Activated B cell treated with CpG ODN at 0.5 μM for 24 hours (primary cell): ENCODE measurements at regions not wholly inside any gene's neighbourhood (a gene's known extent, or its start where the extent isn't known, plus 50 kb on each side); places are given as distances from the start of the nearest gene placed in this dataset.
"Not testable (repeated sequence)": the region's sequence is repeated elsewhere in the genome, so short reads cannot be mapped to it uniquely, and the experiment has no call there.

ENCODE experiments used
- ATAC-seq: fragments of 200-7000 bp; cut with Tn5 transposase; one replicate; pipeline ENCODE4 v1.10.0; 2021; ENCODE audit warnings: low read depth, mild to moderate bottlenecking, moderate library complexity
- CTCF ChIA-PET: fragments of 350-600 bp; sonication (Branson Sonifier 250); formaldehyde crosslinking; loops from one replicate; lab custom pipeline; 2021; ENCODE audit warnings: antibody characterized with exemption; lab: Charles Lee
- POLR2A ChIA-PET: fragments of 350-600 bp; sonication (Branson Sonifier 250); formaldehyde crosslinking; loops from one replicate; lab custom pipeline; 2021; ENCODE audit warnings: antibody characterized with exemption; lab: Charles Lee
- DNase-seq: peaks from one replicate; pipeline ENCODE4 v3.0.0; 2022
- H3K27ac Mint-ChIP-seq: one replicate; pipeline ENCODE4 v1.8.0; 2020; ENCODE audit warnings: mixed read lengths
- H3K27me3 Mint-ChIP-seq: one replicate; pipeline ENCODE4 v1.8.0; 2021; ENCODE audit warnings: mixed read lengths
- H3K36me3 Mint-ChIP-seq: one replicate; pipeline ENCODE4 v1.8.0; 2021; ENCODE audit warnings: low read depth, mixed read lengths
- H3K4me1 Mint-ChIP-seq: one replicate; pipeline ENCODE4 v1.8.0; 2021; ENCODE audit warnings: mixed read lengths
- H3K4me3 Mint-ChIP-seq: one replicate; pipeline ENCODE4 v1.8.0; 2020; ENCODE audit warnings: mild to moderate bottlenecking, mixed read lengths
- H3K9me3 Mint-ChIP-seq: one replicate; pipeline ENCODE4 v1.8.0; 2020; ENCODE audit warnings: mixed read lengths
- intact Hi-C: fragments of 100-400 bp; cut with micrococcal nuclease; formaldehyde crosslinking; loops from one replicate; pipeline ENCODE4 v1.15.1; 2024
- TF ChIP-seq, protein P1 (sequence below): fragments of 200-600 bp; IDR thresholded peaks from one replicate; pipeline ENCODE4 v1.8.0; 2022; ENCODE audit warnings: antibody characterized with exemption, mild to moderate bottlenecking

DNA sequence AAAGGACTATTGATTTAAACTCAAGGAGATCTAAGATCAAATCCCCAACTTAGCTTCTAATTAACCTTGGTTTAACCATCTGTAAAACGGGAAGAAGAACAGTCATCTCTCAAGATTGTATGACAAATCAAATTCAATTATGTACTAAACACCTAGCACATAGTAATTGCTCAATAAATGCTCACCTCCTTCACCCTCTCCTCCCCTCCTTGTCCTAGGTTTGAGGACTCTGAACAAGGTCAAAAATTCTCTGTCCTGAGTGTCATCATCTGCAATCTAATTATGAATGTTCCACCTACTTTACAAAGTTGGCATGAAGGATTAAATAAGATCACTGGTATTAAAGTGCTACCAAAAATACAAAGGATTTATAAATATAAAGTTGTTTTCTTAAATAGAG lies 320.1 kb upstream of the PPARGC1A start:
- TF ChIP-seq, protein P1, sequence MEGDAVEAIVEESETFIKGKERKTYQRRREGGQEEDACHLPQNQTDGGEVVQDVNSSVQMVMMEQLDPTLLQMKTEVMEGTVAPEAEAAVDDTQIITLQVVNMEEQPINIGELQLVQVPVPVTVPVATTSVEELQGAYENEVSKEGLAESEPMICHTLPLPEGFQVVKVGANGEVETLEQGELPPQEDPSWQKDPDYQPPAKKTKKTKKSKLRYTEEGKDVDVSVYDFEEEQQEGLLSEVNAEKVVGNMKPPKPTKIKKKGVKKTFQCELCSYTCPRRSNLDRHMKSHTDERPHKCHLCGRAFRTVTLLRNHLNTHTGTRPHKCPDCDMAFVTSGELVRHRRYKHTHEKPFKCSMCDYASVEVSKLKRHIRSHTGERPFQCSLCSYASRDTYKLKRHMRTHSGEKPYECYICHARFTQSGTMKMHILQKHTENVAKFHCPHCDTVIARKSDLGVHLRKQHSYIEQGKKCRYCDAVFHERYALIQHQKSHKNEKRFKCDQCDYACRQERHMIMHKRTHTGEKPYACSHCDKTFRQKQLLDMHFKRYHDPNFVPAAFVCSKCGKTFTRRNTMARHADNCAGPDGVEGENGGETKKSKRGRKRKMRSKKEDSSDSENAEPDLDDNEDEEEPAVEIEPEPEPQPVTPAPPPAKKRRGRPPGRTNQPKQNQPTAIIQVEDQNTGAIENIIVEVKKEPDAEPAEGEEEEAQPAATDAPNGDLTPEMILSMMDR = no peak
- no peak overlapping the region for H3K27ac Mint-ChIP-seq
- H3K4me1 Mint-ChIP-seq = no peaks in the 10 kb centered on the region
- ChIA-PET POLR2A (no interaction called here), CTCF (no interaction called here)
- no peaks in the 10 kb centered on the region for H3K27me3 Mint-ChIP-seq
- H3K9me3 Mint-ChIP-seq = no peaks in the 10 kb centered on the region
- no peak for DNase-seq
- ATAC-seq = no peak
- intact Hi-C loops = no loop called here
- H3K36me3 Mint-ChIP-seq = no peaks in the 10 kb centered on the region
- no peak overlapping the region for H3K4me3 Mint-ChIP-seq

DNA sequence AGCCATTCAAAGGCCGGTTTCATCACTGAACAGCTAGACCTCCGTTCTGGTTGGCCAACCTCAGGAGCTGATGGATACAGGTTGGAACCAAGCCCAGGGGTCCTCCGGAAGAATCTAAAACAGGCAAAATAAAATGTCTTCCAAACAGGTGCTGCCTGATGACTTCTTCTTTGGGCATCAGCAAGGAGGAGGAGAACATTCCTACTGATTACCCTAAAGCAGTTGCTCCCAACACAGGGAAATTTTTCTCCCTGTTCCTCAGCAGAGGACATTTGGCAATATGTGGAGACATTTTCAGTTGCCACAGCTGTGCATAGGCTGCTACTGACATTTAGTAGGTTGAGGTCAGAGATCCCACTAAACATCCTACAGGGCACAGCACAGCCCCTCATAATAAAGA lies 319.3 kb upstream of the PPARGC1A start:
- no peaks in the 10 kb centered on the region for H3K36me3 Mint-ChIP-seq
- TF ChIP-seq, protein P1 = no peak
- ATAC-seq = no peak
- no peak overlapping the region for H3K27ac Mint-ChIP-seq
- no peak for DNase-seq
- ChIA-PET POLR2A (no interaction called here), CTCF (no interaction called here)
- H3K27me3 Mint-ChIP-seq = no peaks in the 10 kb centered on the region
- no peak overlapping the region for H3K4me3 Mint-ChIP-seq
- intact Hi-C loops = no loop called here
- H3K4me1 Mint-ChIP-seq = no peaks in the 10 kb centered on the region
- no peaks in the 10 kb centered on the region for H3K9me3 Mint-ChIP-seq

DNA sequence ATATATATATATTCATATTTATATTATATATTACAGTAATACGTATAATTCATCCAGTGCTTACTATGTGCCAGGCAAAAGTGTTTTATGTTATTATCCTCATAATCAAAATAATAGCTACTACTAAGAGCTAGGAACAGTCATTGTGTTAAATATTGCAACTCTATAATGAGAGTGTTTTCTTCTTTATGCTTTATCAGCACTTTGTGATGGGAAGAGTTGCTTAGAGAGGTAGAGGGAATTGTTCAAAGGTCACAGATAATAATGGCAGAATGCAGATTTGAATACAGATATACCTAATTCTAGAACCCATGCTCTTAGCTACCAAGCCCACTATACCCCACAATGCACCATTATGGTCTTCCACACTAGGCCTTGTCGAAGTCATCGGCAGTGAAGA lies 318.8 kb upstream of the PPARGC1A start:
- no peaks in the 10 kb centered on the region for H3K27me3 Mint-ChIP-seq
- intact Hi-C loops = no loop called here
- H3K9me3 Mint-ChIP-seq = no peaks in the 10 kb centered on the region
- H3K36me3 Mint-ChIP-seq = no peaks in the 10 kb centered on the region
- no peaks in the 10 kb centered on the region for H3K4me1 Mint-ChIP-seq
- DNase-seq (no peak), ATAC-seq (no peak)
- no peak overlapping the region for H3K27ac Mint-ChIP-seq
- ChIA-PET CTCF (no interaction called here), POLR2A (no interaction called here)
- no peak overlapping the region for H3K4me3 Mint-ChIP-seq
- TF ChIP-seq, protein P1 = no peak

DNA sequence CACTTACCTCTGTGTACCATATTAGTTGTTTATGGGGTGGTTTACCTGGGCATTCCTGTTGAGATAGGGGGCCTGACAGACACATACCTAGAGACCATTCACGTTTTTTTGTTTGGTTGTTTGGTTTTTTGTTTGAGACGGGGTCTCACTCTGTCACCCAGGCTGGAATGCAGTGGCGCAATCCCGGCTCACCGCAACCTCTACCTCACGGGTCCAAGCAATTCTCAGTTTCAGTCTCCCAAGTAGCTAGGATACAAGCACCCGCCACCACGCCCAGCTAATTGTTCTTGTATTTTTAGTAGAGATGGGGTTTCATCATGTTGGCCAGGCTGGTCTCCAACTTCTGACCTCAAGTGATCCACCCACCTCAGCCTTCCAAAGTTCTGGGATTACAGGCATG lies 314.9 kb upstream of the PPARGC1A start:
- not testable (repeated sequence) for DNase-seq

DNA sequence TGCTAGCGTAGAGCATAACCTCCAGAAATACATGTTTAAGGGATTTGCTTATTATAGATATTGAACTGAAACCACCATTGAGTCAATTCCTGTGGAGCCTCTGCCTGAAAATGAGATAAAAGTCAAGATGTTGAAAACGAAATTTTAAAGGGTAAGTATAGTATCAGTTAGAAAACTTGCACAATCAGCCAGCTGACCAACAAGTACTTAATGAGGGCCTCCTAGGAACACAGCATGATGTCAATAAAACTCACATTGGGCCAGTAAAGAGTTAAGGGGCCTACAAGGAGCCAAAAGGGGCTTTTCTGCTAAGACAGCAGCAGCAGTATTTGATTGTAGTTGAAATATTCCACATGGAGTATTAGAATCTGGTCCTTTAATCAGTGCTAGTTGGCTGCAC lies 314.1 kb upstream of the PPARGC1A start:
- no peaks in the 10 kb centered on the region for H3K4me1 Mint-ChIP-seq
- ATAC-seq (no peak), DNase-seq (no peak)
- CTCF ChIA-PET = no interaction called here
- TF ChIP-seq, protein P1 = no peak
- H3K36me3 Mint-ChIP-seq = no peaks in the 10 kb centered on the region
- POLR2A ChIA-PET = no interaction called here
- intact Hi-C loops = no loop called here
- H3K27ac Mint-ChIP-seq = no peak overlapping the region
- H3K9me3 Mint-ChIP-seq = no peaks in the 10 kb centered on the region
- no peak overlapping the region for H3K4me3 Mint-ChIP-seq
- no peaks in the 10 kb centered on the region for H3K27me3 Mint-ChIP-seq

More for the DNA sequence above, 314.9 kb upstream of the PPARGC1A start:
- intact Hi-C loops, H3K27ac Mint-ChIP-seq, H3K4me3 Mint-ChIP-seq, ATAC-seq, H3K27me3 Mint-ChIP-seq, H3K36me3 Mint-ChIP-seq, CTCF ChIA-PET, POLR2A ChIA-PET, H3K4me1 Mint-ChIP-seq, H3K9me3 Mint-ChIP-seq: not testable (repeated sequence)

DNA sequence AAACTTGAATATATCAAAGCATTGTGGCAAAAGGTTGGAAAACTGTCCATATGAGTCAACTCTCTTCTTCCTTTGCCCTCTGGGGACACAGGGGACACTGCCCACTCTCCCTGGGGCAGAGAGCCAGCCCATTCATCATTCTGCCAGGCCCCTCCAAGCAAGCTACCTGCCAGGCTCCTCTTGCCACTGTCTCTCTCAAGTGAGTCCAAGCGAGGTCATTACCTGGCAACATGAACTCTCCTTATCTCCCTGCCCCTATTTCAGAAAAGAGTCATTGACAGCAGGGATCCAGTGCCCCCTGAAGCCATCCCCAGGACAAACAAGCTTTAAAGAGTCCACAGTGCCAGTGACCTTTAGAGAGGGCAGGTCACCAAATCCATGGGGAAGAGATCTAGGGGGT lies 312.7 kb upstream of the PPARGC1A start:
- Mint-ChIP-seq H3K4me1 (no peaks in the 10 kb centered on the region), H3K9me3 (no peaks in the 10 kb centered on the region), H3K27ac (no peak overlapping the region), H3K36me3 (no peaks in the 10 kb centered on the region), H3K27me3 (no peaks in the 10 kb centered on the region), H3K4me3 (no peak overlapping the region)
- ChIA-PET CTCF (no interaction called here), POLR2A (no interaction called here)
- TF ChIP-seq, protein P1 = no peak
- no peak for ATAC-seq
- DNase-seq = no peak
- intact Hi-C loops = no loop called here
